ENCODE measurements at regions not wholly inside any gene's neighbourhood (a gene's known extent, or its start where the extent isn't known, plus 50 kb on each side); places are given as distances from the start of the nearest gene placed in this dataset.

DNA sequence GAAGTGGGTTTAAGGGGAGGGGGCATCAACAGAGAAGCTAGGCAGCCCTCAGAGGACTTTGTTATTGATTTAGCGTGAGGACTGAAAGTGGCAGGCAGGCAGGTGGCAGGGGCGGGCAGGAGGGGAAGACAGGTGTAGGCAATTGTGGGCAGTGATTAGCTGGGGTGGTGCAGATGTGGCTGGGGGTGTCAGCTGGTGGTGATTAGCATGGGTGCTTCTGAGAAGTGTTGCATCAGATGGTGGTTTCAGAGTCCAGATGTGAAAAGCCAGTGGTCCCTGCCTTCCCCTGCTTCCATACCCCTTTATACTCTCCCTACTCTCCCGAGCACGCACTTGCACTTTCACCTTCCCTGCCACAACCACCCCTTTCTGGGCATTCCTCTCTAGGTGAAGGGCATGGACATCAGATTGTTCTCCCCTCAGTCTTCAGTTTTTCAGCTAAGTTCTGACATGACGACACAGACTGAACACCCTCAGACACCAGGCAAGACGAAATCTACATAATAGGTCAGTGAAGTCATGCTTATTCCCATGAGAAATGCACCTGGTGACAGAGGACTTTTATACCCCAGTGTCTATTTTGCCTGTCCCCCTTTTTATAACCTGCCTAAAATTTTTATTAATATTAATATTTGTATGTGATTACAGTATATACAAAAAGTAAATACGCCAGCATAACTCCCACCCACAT is 435.7 kb upstream of the CADM1 start:
- TF ChIP-seq POLR2AphosphoS5 (IDR thresholded peaks at IDR 0.05; ENCODE audit: insufficient read depth in 1 of 2, low read depth in 1 of 2) (no peak), POLR2A (IDR thresholded peaks at IDR 0.05) (no peak)
- TF ChIP-seq, protein P1, sequence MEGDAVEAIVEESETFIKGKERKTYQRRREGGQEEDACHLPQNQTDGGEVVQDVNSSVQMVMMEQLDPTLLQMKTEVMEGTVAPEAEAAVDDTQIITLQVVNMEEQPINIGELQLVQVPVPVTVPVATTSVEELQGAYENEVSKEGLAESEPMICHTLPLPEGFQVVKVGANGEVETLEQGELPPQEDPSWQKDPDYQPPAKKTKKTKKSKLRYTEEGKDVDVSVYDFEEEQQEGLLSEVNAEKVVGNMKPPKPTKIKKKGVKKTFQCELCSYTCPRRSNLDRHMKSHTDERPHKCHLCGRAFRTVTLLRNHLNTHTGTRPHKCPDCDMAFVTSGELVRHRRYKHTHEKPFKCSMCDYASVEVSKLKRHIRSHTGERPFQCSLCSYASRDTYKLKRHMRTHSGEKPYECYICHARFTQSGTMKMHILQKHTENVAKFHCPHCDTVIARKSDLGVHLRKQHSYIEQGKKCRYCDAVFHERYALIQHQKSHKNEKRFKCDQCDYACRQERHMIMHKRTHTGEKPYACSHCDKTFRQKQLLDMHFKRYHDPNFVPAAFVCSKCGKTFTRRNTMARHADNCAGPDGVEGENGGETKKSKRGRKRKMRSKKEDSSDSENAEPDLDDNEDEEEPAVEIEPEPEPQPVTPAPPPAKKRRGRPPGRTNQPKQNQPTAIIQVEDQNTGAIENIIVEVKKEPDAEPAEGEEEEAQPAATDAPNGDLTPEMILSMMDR (IDR thresholded peaks at IDR 0.05) = no peak
